ENCODE measurements at regions not wholly inside any gene's neighbourhood (a gene's known extent, or its start where the extent isn't known, plus 50 kb on each side); places are given as distances from the start of the nearest gene placed in this dataset.

DNA sequence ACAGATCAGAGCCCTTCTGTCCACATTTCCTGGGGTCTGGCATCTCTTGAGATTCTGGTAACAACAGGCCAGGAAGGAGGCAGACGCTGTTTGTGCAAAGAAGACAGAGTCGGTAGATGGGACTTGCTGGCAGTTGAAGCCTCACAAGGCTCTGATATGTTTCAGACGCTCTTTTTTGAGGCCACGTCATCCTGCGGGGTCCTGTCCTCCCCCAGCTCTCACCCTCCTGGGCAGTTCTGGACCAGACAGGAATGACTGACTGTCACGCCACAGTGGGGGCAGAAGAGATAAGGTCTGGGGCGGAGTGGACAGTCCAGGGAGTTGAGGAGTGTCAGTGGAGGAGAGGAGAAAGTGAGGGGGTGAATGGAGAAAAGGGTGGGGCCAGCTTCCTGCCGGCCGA is 87.1 kb upstream of the SULF2 start:
- DNase-seq (ENCODE audit: low spot score), result peak; percentile 21

- no peak for DNase-seq (ENCODE audit: low spot score)
These were observed 85.2 kb upstream of the SULF2 start for GRCh38 chr20:47870475-47870874.

DNA sequence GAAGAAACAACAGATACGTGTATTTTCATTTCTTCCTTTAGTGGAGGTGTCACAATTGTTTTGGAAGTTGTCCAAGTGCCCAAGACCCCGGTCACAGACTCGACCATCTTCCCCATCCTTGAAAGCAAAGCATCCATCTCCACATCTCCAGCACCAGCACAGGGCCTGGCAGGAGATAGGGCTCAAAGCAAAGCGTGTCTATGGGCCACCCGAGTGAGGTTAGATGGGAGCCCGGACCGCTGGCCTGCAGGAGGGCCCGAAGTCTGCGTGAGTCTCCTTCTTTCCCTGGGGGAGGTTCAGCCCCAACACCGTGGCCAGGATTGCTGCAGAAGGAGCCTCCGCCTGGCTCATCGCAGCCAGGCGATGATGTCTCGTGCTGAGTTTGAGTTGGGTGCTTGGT is 83.5 kb upstream of the SULF2 start:
- no peak for DNase-seq (ENCODE audit: low spot score)

DNA sequence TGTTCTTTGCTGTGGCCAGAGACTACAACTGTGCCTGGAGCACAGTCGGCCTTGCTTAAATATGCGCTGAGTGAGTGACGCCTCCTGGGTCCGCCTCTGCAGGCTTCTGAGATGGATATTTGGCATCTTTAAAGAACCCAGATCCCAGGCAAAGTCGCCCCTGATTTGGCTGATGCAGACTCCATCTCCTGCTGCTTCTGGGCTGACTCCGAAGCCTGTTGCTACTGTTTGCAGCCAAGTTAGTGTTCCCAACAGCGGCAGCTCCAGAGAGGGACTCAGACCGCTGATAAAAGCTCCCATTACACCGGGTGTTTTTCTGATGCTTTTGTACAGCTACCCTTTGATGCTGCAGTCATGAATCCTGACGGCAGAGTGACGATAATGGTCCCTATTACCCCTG is 83.0 kb upstream of the SULF2 start:
- no peak for DNase-seq (ENCODE audit: low spot score)

- no peak for DNase-seq (ENCODE audit: low spot score)
These were observed 82.5 kb upstream of the SULF2 start for GRCh38 chr20:47867831-47868230.

DNA sequence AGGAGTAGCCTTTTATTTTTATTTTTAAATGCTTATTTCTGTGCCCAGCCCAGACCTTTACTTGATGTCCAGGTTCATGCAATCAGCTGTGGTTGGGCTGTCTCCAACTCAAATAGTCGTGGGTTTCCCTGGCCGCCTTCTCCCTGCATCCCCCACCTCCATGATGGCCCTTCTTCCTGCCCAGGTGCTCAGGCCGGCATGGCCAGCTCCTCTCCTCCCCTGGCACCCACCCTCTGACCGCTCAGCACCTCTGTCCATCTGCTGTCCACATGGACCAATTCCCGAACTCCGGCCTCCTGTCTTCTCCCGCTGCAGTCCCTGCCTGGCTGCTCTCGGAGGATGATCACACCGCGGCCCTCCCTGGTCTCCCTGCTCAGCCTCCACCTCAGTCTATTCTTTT is 81.2 kb upstream of the SULF2 start:
- no peak for DNase-seq (ENCODE audit: low spot score)

DNA sequence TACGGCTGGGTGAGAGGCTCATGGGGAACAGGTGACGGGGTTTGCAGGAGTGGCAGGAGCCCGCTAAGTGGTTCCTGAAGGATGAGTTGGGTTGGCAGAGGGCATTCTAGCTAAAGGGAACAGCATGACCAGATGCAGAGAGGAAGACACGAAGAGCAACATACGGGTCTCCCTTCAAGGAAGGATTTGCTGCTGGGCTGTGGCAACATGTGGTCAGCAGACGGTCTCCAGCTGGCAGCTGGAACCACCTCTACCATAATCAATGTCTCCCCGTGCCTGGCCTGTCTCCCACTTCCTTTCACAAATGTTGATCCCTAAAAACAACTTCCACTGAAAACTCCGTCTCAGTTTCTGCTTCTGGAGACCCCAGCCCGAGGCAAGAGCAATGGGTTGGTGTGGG is 80.6 kb upstream of the SULF2 start:
- DNase-seq (ENCODE audit: low spot score), result no peak

DNA sequence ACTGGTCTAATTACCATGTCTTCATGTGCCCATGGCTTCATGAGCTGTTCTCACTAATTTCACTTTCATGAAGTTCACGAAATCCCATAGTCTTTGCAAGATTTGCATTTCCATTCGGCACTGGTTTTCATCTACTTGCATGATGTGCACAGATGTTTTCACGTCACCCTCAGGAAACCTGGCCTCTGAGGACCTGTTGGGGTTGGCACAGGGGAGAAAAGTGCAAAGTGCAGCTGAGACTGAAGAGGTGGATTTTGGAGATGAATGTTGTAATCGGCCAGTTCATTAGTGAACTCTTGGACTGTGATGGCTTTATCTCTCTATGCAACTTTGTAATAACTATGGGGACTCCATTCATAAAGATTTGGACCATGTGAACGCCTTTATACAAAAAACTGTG is 80.2 kb upstream of the SULF2 start:
- no peak for DNase-seq (ENCODE audit: low spot score)

- DNase-seq (ENCODE audit: low spot score), result no peak
These were observed 78.7 kb upstream of the SULF2 start for GRCh38 chr20:47863981-47864380.

DNA sequence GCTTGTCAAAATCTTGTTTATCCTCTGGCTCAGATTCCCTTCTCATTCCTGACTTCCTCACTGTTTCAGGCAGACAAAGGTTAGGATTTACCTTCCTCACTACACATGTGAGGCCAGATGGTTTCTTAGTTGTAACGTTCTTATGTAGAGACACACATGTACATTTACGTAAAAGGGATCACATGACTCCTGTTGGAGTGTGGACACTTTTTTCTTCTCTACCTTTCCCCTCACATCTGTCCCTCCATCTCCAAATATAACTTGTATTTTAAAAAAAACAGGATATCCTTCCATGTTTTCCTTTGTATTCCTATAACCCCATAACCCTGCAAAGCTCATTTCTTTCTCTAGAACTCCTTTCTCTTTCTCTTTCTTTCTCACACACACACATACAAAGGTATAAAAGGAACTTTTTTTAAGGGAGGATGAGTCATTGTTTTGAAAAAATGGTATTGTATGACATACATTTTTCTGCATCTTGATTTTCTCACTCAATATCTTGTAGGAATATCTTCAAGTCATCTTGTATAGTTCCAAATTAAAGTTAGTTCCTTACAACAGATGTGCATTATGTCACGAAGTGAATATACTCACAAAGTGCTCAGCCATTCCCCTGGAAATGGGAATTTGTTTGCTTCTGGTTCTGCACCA is 78.2 kb upstream of the SULF2 start:
- DNase-seq (ENCODE audit: low spot score), result no peak

GRCh38 chr20:47862574-47863240 is 77.4 kb upstream of the SULF2 start:
- DNase-seq (ENCODE audit: low spot score), result no peak

GRCh38 chr20:47861116-47861515 is 75.8 kb upstream of the SULF2 start:
- no peak for DNase-seq (ENCODE audit: low spot score)

- DNase-seq (ENCODE audit: low spot score), result no peak
These were observed 75.0 kb upstream of the SULF2 start for GRCh38 chr20:47860049-47860830.

DNA sequence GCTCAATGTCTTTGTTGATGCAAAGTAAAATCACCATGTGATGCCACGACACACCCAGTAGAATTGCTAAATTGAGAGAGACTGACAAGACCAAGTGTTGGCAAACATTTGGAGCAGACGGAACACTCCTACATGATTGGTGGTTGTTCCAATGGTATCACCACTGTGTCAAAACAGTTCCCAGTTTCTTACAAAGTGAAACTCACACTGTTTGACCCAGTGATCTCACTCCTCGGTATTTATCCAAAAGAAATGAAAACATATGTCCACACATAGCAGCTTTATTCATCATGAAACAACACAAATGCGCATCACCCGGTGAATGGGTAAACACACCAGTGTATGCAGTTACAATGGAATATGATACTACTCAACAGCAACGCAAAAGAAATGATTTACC is 74.0 kb upstream of the SULF2 start:
- DNase-seq (ENCODE audit: low spot score), result no peak

GRCh38 chr20:47857569-47858464 is 72.5 kb upstream of the SULF2 start:
- peak; percentile 66 for DNase-seq (ENCODE audit: low spot score)

DNA sequence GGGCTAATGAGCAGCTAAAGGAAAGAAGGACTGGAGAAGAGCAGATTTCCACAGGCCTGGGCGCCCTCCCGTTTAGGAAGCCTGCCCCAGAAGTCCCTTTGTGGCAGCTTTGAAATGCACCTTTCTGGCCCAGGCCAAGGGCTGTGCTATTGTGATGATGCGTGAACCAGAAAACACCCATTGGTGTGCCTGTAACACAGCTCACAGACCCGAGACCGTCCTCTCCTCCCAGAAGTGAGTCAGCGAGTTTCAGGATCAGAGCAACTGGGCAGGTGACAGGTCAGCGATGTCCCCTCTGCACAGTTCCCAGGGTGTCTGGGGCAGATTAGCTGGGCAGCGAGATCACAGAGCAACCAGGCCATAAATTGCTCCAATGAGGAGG is 71.9 kb upstream of the SULF2 start:
- DNase-seq (ENCODE audit: low spot score), result no peak

- DNase-seq (ENCODE audit: low spot score), result no peak
These were observed 70.5 kb upstream of the SULF2 start for GRCh38 chr20:47855799-47856198.

DNA sequence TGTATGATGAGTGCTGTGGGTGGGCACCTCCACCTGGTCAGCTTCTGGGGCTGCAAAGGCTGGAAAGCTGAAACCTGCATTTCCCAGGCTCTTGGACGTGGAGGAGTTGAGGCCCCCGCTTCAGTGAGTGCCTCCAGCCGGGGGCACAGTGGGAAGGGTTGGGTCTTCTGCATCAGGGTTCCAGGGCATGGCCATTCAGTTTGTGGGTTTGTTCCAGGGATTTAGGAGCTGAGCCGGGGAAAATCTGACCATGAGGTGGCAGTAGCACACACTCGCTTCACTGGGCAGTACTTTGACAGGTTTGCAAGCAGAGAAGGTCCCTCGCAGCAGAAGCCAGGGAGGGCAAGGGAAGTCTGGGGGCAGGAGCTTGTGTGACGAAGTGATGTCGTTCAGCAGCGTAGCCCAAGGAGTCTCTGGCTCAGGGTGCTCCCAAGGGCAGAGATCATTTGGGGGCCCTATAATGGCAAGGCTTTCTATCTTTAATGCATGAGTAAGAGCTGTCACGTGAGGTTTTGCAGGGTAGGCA is 69.5 kb upstream of the SULF2 start:
- no peak for DNase-seq (ENCODE audit: low spot score)

- no peak for DNase-seq (ENCODE audit: low spot score)
These were observed 66.5 kb upstream of the SULF2 start for GRCh38 chr20:47851774-47852173.

GRCh38 chr20:47850146-47850545 is 64.9 kb upstream of the SULF2 start:
- DNase-seq (ENCODE audit: low spot score), result no peak

DNA sequence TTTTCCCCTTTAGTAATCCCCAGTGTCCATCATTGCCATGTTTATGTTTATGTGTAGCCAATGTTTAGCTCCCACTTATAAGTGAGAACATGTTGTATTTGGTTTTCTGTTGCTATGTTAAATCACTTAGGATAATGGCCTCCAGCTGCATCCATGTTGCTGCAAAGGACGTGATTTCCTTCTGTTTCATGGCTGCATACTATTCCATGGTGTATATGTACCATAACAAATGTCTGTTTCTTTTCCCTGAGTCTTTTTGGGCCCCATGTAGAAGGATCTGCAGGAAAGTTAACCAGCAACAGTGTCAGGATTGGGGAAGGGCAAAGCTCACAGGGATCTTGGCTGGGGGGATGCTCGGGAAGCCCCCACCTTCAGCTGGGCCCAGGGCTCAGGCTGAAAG is 64.3 kb upstream of the SULF2 start:
- DNase-seq (ENCODE audit: low spot score), result no peak

- DNase-seq (ENCODE audit: low spot score), result no peak
These were observed 63.7 kb upstream of the SULF2 start for GRCh38 chr20:47849006-47849405.
